B cell (primary cell): ENCODE measurements at regions not wholly inside any gene's neighbourhood (a gene's known extent, or its start where the extent isn't known, plus 50 kb on each side); places are given as distances from the start of the nearest gene placed in this dataset.

Experiments
- ATAC-seq: fragments of 200-7000 bp; cut with Tn5 transposase; one replicate; pipeline ENCODE4 v1.10.0; 2021; ENCODE audit warnings: low read depth, mild to moderate bottlenecking, moderate number of reproducible peaks, moderate library complexity
- CTCF ChIA-PET: fragments of 350-600 bp; sonication (Branson Sonifier 250); formaldehyde crosslinking; loops from one replicate; lab custom pipeline; 2021; ENCODE audit warnings: antibody characterized with exemption, inconsistent platforms; lab: Charles Lee
- POLR2A ChIA-PET: fragments of 350-600 bp; sonication (Branson Sonifier 250); formaldehyde crosslinking; loops from one replicate; lab custom pipeline; 2021; ENCODE audit warnings: antibody characterized with exemption; lab: Charles Lee
- DNase-seq: peaks from one replicate; pipeline ENCODE4 v3.0.0; 2013
- H2AFZ ChIP-seq: 2 replicates; pipeline ENCODE4 v1.6.1; 2012; ENCODE audit warnings: mild to moderate bottlenecking, low read depth, low read length; ENCODE audit not compliant: insufficient read depth, poor library complexity, severe bottlenecking
- H3K27ac ChIP-seq, 2 donors: 1 replicate in 1 of 2; 2 replicates in 1 of 2; pipeline ENCODE4 v1.5.1; 2012 to 2013; ENCODE audit warnings: low read length in 2 of 2, mild to moderate bottlenecking in 2 of 2, moderate library complexity in 1 of 2
- H3K27me3 ChIP-seq, 4 experiments: fragments of 200-600 bp in 1 of 4; sonication (generic) in 1 of 4; replicated peaks in 1 of 4; 1 replicate in 2 of 4; 2 replicates in 2 of 4; pipeline versions ENCODE4 v1.6.1 to v1.7.0; 2013 to 2016; ENCODE audit warnings: low read length in 3 of 4, mild to moderate bottlenecking in 2 of 4, mixed read lengths in 1 of 4, moderate library complexity in 1 of 4; ENCODE audit not compliant: insufficient read depth in 4 of 4, control insufficient read depth in 3 of 4; ENCODE audit errors: control extremely low read depth in 1 of 4
- H3K36me3 ChIP-seq, 2 experiments: replicated peaks in 1 of 2; 1 replicate in 1 of 2; 2 replicates in 1 of 2; pipeline versions ENCODE4 v1.6.1 to v1.7.1; 2013; ENCODE audit warnings: low read length in 1 of 2; ENCODE audit not compliant: insufficient read depth in 2 of 2, control insufficient read depth in 1 of 2; ENCODE audit errors: control extremely low read depth in 1 of 2, extremely low read depth in 1 of 2
- H3K4me1 ChIP-seq, 2 donors: fragments of 200-600 bp in 1 of 2; sonication (generic) in 1 of 2; 1 replicate in 1 of 2; 2 replicates in 1 of 2; pipeline versions ENCODE4 v1.5.1 to v1.6.1; 2013 to 2017; ENCODE audit warnings: low read length in 2 of 2; ENCODE audit not compliant: control insufficient read depth in 2 of 2, insufficient read depth in 2 of 2
- H3K4me2 ChIP-seq: replicated peaks from 2 replicates; pipeline ENCODE3; 2012; ENCODE audit warnings: mild to moderate bottlenecking, low read depth, low read length; ENCODE audit not compliant: poor library complexity, severe bottlenecking
- H3K4me3 ChIP-seq, 5 experiments: fragments of 200-600 bp in 1 of 5; sonication (generic) in 1 of 5; 1 replicate in 3 of 5; 2 replicates in 2 of 5; pipeline versions ENCODE4 v1.5.1 to v1.7.0; 2011 to 2016; ENCODE audit warnings: low read length in 4 of 5, mild to moderate bottlenecking in 4 of 5, low read depth in 2 of 5, control low read depth in 1 of 5, moderate library complexity in 1 of 5; ENCODE audit not compliant: insufficient read depth in 1 of 5; ENCODE audit errors: control extremely low read depth in 1 of 5, extremely low read depth in 1 of 5
- H3K79me2 ChIP-seq: fragments of 200-600 bp; sonication (generic); one replicate; pipeline ENCODE4 v1.6.0; 2016; ENCODE audit warnings: low read length; ENCODE audit not compliant: control insufficient read depth, insufficient read depth
- H3K9ac ChIP-seq: fragments of 200-600 bp; sonication (generic); 2 replicates; pipeline ENCODE4 v1.6.1; 2017; ENCODE audit warnings: mild to moderate bottlenecking, low read length, moderate library complexity
- H3K9me3 ChIP-seq, 3 donors: one replicate each; pipeline versions ENCODE4 v1.6.1 to v1.7.1; 2013; ENCODE audit warnings: low read length in 2 of 3; ENCODE audit not compliant: control insufficient read depth in 2 of 3, insufficient read depth in 1 of 3; ENCODE audit errors: control extremely low read depth in 1 of 3
- H4K20me1 ChIP-seq: 2 replicates; pipeline ENCODE4 v1.6.0; 2012; ENCODE audit warnings: mild to moderate bottlenecking, low read length; ENCODE audit not compliant: insufficient read depth, control insufficient read depth, poor library complexity, severe bottlenecking
- H3K27ac Mint-ChIP-seq: one replicate; pipeline ENCODE4 v1.8.0; 2021; ENCODE audit warnings: mixed read lengths
- H3K27me3 Mint-ChIP-seq: one replicate; pipeline ENCODE4 v1.8.0; 2021; ENCODE audit warnings: mixed read lengths
- H3K4me1 Mint-ChIP-seq: one replicate; pipeline ENCODE4 v1.8.0; 2021; ENCODE audit warnings: mixed read lengths
- H3K4me3 Mint-ChIP-seq: one replicate; pipeline ENCODE4 v1.8.0; 2021; ENCODE audit warnings: mixed read lengths
- H3K9me3 Mint-ChIP-seq: one replicate; pipeline ENCODE4 v1.8.0; 2022; ENCODE audit warnings: mixed read lengths; ENCODE audit not compliant: insufficient read depth
- EZH2 ChIP-seq: IDR thresholded peaks from 2 replicates; pipeline ENCODE4 v1.6.1; 2012; ENCODE audit warnings: borderline replicate concordance, low read depth, mild to moderate bottlenecking, moderate library complexity, low read length; ENCODE audit not compliant: insufficient read depth, poor library complexity, severe bottlenecking
- WGBS: methylation state at CpG from one replicate; pipeline ENCODE4 v1.1.5; 2013; ENCODE audit warnings: missing lambda C conversion rate; ENCODE audit not compliant: insufficient coverage; 5-methylcytosine and 5-hydroxymethylcytosine counted together
- intact Hi-C: fragments of 100-400 bp; cut with micrococcal nuclease; formaldehyde crosslinking; loops from one replicate; pipeline ENCODE4 v1.10.0; 2022
- TF ChIP-seq, protein P1 (sequence below): fragments of 200-600 bp; IDR thresholded peaks from one replicate; pipeline ENCODE4 v1.8.0; 2022; ENCODE audit warnings: antibody characterized with exemption, mild to moderate bottlenecking

DNA sequence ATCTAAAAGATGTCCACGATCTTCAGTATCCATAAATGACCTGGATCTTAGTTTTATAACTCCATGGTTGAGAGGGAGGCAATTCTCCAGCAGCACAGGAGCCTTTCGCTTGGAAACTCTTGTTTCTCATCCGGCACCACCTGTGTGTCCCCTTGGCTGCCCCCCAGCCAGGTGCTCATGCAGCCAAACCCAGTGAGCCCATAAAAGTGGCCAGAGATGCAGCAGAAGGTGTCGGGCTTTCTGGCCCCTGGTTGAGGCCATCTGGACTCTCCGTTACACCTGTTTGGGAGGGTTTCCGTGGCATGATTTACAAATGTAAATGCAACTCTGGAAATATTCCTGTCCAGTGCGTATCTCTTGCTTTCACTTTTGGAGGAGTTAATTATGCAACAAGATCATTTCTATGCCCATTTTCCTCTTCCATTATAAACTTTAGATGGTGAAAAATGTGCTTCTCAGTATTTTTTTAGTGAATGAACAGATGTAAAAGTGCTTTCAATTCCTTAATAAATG lies 291.1 kb downstream of the DIO2 start:
- CTCF ChIA-PET, result no interaction called here
- intact Hi-C loops, result no loop called here
- TF ChIP-seq, protein P1, sequence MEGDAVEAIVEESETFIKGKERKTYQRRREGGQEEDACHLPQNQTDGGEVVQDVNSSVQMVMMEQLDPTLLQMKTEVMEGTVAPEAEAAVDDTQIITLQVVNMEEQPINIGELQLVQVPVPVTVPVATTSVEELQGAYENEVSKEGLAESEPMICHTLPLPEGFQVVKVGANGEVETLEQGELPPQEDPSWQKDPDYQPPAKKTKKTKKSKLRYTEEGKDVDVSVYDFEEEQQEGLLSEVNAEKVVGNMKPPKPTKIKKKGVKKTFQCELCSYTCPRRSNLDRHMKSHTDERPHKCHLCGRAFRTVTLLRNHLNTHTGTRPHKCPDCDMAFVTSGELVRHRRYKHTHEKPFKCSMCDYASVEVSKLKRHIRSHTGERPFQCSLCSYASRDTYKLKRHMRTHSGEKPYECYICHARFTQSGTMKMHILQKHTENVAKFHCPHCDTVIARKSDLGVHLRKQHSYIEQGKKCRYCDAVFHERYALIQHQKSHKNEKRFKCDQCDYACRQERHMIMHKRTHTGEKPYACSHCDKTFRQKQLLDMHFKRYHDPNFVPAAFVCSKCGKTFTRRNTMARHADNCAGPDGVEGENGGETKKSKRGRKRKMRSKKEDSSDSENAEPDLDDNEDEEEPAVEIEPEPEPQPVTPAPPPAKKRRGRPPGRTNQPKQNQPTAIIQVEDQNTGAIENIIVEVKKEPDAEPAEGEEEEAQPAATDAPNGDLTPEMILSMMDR, result no peak
- no peak for TF ChIP-seq EZH2

More for the DNA sequence above, 291.1 kb downstream of the DIO2 start:
- Histone ChIP-seq H3K27me3 (no peaks in the 10 kb centered on the region), H3K9me3 (no peaks in the 10 kb centered on the region), H3K4me3 (no peak overlapping the region), H2AFZ (no peak overlapping the region), H3K79me2 (no peaks in the 10 kb centered on the region), H4K20me1 (no peaks in the 10 kb centered on the region), H3K4me2 (no peak overlapping the region), H3K27ac (no peak overlapping the region), H3K4me1 (no peaks in the 10 kb centered on the region), H3K9ac (no peak overlapping the region), H3K36me3 (no peaks in the 10 kb centered on the region)
- H3K27me3 Mint-ChIP-seq, result no peaks in the 10 kb centered on the region
- 83% methylated on average over 4 of the region's 7 CpGs for WGBS
- H3K27ac Mint-ChIP-seq, result no peak overlapping the region
- ATAC-seq, result no peak
- H3K4me3 Mint-ChIP-seq, result no peak overlapping the region
- H3K9me3 Mint-ChIP-seq, result no peaks in the 10 kb centered on the region
- H3K4me1 Mint-ChIP-seq, result no peaks in the 10 kb centered on the region
- no peak for DNase-seq
- POLR2A ChIA-PET, result no interaction called here
